ENCODE measurements at regions not wholly inside any gene's neighbourhood (a gene's known extent, or its start where the extent isn't known, plus 50 kb on each side); places are given as distances from the start of the nearest gene placed in this dataset.
A peak's percentile ranks its signal among the peaks of the same experiment; 100 is the strongest.

DNA sequence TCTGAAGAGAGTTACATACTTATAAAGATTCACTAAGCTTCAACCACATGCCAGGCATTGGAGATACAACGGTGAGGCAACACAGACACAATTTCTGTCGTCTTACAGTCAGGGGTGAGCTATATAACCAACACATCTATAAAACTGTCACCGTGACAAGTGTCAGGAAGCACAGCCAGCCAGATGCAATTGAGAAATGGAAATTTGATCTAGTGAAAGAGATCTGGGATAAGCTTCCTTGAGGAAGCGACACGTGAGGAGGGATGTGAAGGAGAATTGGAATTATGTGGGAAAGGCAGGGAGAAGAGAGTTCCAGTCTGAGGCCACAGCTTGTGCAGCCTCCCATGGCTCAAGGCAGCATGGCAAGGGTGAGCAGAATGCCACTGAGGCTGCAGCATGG, 50.9 kb upstream of the ZNF354B start:
- peak in 6 of 11 donors; percentile 13 to 48 (median 33) for DNase-seq (ENCODE audit: extremely low read depth in 1 of 11, low read depth in 9 of 11, low spot score in 4 of 11)

DNA sequence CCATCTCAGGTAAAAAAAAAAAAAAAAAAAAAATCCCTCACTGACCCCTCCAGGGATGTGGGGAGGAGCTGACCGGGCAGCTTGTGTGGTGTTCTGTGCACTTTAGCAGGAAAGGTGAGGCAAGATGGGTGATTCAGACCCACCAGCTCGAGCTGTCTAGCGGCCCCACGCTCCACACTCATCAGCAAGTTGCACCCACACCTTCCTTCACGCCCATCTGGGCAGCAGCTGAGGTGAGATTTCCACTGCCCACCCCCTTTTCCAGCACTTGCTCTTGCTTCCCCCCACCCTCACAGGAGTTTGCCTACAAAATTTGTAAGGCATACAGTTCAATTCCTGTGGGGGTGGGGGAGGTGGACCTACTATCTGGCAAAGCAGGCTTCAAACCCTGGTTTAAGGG, 58.7 kb upstream of the ZNF354B start:
- no peak for DNase-seq (ENCODE audit: extremely low read depth in 1 of 11, low read depth in 9 of 11, low spot score in 4 of 11)

DNA sequence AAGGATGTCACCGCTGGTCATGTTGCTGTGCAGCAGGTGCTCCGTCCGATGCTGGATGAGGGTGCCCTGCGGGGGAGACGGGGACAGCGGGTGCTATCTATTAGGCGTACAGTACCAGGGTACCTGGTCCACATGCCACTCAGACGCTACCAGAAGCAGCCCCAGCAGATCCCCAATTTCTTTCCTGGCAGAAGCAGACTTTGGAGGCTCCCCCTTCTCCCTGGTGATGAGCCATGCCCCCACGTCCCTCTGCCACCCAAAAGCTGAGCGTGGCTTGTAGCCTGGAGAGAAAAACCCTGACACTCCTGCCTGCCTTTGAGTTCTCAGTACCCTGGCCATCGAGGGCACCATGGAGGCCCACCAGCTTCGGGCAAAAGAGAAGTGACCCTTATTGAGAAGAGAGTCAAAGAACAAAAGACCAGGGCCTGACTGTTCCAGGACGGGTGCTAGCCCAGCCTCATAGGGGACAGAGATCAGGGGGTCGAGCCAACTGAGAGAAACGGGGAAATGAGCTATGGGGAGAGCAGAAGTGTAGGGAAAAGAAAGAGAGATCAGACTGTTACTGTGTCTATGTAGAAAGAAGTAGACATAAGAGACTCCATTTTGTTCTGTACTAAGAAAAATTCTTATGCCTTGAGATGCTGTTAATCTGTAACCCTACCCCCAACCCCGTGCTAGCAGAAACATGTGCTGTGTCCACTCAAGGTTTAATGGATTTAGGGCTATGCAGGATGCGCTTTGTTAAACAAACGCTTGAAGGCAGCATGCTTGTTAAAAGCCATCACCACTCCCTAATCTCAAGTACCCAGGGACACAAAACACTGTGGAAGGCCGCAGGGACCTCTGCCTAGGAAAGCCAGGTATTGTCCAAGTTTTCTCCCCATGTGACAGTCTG, 62.0 kb upstream of the ZNF354B start:
- no peak for DNase-seq (ENCODE audit: extremely low read depth in 1 of 11, low read depth in 9 of 11, low spot score in 4 of 11)

DNA sequence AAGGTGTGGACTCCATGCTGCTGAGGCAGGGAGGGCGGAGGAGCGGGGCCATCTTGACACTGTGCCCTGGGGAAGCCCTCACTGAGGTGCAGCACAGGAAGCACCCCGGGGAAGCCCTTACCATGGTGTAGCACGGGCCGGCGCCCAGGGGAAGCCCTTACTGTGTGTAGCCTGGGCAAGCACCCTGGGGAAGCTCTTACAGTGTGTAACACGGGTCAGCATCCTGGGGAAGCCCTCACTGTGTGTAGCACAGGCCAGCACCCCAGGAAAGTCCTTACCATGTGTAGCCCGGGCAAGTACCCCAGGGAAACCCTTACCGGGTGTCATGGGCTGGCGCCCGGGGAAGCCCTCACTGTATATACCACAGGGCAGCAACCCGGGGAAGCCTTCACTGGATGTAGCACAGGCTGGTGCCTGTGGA, 62.6 kb upstream of the ZNF354B start:
- no peak for DNase-seq (ENCODE audit: extremely low read depth in 1 of 11, low read depth in 9 of 11, low spot score in 4 of 11)

DNA sequence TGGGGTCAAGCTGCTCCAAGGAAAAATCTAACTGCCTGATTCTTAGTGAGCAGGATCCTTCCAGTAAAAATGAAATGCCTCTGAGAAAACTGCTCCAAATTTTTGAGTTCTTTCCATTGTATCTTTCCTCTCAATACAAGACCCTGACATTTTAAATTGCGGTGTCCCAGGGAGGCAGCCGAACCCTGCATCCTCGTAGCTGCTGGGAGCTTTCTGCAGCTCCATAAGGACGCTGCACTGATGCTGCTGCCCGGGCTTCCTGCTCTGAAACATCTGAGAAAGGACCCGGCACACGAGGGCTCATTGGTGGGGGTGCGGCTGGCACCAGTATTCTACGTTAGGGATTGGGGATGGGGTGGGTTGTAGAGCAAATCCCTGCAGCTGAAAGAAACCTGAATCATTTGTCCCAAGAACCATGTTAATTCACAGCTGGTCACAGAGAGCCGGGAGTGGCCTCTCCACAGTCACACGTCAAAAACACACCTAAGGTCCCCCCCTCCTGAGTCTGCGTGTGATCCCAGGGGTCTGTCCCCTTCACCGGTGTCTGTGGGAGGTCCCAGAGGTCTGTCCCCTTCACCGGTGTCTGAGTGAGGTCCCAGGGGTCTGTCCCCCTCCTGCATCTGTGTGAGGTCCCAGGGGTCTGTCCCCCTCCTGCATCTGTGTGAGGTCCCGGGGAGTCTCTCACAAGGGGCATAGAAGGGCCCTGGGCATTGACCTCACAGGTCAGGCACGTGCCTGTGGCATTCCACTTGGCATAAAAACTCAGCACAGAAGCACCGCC, 63.4 kb upstream of the ZNF354B start:
- DNase-seq (ENCODE audit: extremely low read depth in 1 of 11, low read depth in 9 of 11, low spot score in 4 of 11): no peak

DNA sequence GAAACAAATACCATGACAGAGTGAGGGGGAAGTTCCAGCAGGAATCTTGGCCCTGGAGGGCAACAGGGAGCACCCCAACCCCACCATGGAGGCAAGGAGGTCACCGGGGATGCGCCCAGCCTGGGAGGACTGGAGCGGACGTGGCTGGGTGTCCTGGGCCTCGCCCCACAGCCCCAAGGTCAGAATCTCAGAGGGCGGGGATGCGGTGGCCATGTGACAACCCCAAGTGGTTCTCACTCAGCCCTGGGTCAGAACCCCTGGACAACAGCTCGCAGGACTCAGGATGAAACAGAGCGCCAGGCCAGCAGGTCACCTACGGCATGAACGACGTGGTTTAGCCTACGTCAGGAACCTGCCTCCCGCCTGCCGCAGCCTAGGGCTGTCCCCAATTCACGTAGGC, 64.0 kb upstream of the ZNF354A start:
- DNase-seq (ENCODE audit: extremely low read depth in 1 of 11, low read depth in 9 of 11, low spot score in 4 of 11): no peak

DNA sequence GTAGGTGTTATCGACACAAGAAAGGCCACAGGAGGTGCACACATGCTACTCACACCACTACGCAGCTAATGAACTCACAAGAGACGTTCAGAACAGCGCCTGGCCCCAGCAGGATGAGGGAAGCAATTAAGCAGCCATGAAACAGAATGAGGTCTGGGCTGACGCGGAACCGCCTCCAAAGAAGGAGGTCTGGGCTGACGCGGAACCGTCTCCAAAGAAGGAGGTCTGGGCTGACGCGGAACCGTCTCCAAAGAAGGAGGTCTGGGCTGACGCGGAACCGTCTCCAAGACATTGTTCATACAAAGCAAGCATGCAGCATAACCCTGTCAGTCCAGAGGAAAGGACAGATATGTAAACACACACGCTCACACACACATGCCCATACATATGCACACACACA, 63.2 kb upstream of the ZNF354A start:
- no peak for DNase-seq (ENCODE audit: extremely low read depth in 1 of 11, low read depth in 9 of 11, low spot score in 4 of 11)

DNA sequence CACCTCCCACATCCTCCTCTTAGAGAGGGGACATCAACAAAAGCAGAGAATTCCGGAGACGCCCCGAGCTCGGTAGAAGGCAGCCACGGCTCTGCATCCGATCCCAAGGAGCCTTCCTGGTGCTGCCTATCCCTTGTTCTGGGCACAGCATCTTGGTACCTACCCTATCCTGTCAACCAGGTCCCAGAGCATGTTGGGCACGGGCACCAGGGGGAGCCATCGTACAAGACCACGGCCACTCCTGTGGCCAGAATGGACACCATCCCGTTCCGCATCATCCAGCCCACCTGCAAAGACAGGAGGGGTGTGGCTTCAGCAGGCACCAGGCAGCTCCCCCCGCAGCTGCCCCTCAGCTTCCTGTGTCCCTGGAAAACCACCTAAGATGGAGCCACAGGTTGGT, 62.7 kb upstream of the ZNF354A start:
- DNase-seq (ENCODE audit: extremely low read depth in 1 of 11, low read depth in 9 of 11, low spot score in 4 of 11): peak in 3 of 11 donors; percentile 17 to 34 (median 21)

DNA sequence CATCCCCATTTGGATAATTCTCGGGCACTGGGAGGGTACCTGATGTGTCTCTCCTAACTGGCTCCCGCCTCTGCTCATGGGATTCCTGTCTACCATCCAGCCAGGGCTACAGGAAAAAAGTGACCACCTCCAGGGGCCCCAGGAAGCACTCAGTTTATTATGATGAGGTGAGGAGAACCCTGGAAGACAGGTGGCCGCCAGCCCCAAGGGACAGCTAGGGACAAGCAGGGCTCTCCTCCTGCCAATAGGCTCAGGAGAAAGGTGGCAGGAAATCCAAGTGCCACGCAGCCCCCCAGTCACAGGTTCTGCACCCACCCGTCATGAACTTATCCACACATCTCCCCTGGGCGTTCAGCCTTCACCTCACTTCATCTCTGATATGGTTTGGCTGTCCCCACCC, 61.5 kb upstream of the ZNF354A start:
- no peak for DNase-seq (ENCODE audit: extremely low read depth in 1 of 11, low read depth in 9 of 11, low spot score in 4 of 11)

DNA sequence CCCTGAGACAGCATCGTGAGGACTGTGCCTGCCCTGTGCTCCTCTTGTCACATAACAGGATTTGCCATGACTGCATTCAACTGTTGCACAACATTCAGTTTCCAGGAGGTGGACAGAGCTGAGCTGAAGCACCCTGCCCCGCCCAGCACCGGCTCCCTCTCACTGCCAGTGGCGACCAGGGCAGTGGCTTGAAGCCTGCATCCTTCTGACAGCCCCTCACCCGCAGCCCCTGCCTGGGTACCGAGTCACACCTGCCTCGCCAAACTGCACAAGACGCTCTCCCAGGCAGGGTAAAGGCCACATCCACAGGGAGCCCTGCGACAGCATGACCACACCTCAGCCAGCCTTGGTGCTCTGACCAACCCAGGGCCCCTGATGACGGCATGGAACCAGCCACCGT, 59.9 kb upstream of the ZNF354A start:
- DNase-seq (ENCODE audit: extremely low read depth in 1 of 11, low read depth in 9 of 11, low spot score in 4 of 11): no peak

DNA sequence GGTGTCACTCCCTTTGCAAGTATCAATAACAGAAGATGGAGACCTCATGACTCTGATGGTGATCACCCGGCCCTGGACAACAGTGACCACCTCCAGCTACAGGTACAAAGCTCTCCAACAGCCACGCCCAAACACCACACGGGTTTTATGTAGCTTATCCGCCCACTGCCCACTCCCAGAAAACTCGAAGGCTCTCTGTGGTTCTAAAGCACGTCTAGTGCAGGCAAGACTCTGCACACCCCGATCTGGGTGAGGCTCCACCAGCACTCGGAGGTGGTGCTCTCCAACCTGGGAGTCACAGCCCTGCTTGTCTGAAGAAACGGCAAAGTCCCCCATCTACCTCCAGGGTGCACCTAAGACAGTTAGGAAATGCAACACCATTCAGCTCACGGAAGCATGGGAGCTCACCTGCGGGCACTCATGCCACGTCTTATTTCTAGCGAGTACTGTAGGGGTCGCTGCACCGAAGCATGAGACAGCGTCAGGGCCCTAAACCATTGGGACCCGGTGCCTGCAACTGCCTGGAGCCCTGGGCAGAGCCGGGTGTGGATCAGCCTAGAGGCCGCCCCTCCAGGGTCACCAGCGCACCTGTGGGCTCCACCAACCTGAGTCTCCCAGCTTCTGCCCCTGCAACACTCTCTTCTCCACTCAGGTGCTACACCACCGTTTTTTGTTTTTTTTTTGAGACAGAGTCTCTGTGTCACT, 58.1 kb upstream of the ZNF354A start:
- DNase-seq (ENCODE audit: extremely low read depth in 1 of 11, low read depth in 9 of 11, low spot score in 4 of 11): no peak

DNA sequence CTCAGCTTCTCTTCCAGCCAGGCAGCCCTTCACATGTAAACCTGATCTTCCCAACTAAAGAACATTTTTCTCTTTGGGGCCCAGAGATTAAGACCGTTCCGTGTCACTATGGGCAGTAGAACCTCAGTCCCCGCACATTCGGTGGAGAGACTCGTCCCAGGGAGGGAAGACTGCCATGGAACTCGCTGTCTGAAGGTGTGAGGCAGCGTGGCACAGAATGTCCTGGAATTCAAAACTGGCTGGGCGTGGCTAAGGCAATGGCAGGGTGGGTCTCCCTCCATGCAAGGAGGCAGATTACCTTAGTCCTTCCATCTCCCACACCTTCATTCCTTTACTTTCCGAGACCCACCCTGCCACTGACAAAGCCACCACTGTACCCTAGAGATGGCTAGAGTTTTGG, 57.4 kb upstream of the ZNF354A start:
- DNase-seq (ENCODE audit: extremely low read depth in 1 of 11, low read depth in 9 of 11, low spot score in 4 of 11): no peak

DNA sequence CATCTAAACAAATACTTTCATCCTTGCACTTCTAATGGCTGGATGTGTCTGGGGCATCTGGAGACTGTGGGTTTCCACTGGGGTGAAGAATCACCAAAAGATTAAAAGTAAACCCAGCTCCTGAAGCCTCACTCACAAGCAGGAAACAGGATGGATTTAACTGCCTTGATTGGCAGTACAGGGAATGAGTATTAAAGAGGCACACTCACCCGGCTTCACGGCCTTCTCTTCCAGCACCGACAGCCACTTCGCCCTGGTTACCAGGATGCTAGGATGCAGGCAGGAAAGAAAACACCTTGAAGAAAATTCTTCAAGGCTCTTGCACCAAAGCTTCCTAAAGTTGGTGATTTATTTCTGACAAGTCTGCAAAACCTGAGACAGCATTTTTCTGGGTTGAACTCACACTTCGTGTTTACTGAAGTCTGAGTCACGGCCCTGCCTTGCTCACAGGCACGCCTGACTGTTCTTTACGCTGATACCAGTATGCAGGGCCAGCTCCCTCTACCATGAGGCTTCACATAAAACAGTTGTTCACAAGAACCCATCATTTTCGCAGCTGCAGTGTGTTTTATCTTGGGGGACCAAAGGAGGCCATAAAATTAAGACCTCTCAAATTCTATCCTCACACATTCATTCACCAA, 56.5 kb upstream of the ZNF354A start:
- peak in 7 of 11 donors; percentile 26 to 61 (median 53) for DNase-seq (ENCODE audit: extremely low read depth in 1 of 11, low read depth in 9 of 11, low spot score in 4 of 11)

DNA sequence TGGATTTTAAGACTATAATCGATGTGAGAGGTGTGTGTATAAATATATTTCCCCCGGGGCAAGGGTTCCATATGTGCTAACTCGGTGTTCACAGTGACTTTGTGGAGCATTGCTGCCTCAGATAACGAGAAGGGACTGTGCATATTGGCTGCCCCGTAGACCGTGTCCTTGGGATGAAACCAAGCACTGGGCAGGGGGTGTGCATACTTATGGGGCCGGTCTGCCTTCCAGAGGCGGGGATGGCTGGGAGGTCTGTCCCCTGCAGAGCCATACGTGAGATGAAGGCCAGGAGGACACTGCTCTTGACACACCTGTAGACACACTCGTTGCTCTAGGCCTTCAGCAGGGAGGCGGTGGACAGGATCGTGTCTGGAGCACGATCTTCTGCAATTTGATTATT, 56.0 kb upstream of the ZNF354A start:
- no peak for DNase-seq (ENCODE audit: extremely low read depth in 1 of 11, low read depth in 9 of 11, low spot score in 4 of 11)

DNA sequence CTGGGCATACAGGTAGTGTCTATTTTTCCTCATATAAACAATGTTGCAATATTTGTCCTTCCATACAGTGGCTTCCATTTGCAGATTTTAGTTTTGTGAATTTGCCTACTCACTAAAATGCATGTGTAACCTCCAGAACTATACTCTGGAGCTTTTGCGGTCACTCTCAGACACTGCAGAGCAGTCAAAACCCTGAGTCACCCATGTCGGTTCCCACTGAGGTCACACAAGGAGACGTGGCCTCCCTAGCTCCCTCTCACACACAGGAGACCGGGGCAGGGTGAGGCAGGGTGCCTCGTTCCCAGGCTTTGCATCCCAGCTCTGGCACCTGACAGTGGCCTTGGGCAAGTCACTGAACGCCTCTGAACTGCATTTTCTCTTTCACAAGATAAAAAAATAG, 55.5 kb upstream of the ZNF354A start:
- no peak for DNase-seq (ENCODE audit: extremely low read depth in 1 of 11, low read depth in 9 of 11, low spot score in 4 of 11)

DNA sequence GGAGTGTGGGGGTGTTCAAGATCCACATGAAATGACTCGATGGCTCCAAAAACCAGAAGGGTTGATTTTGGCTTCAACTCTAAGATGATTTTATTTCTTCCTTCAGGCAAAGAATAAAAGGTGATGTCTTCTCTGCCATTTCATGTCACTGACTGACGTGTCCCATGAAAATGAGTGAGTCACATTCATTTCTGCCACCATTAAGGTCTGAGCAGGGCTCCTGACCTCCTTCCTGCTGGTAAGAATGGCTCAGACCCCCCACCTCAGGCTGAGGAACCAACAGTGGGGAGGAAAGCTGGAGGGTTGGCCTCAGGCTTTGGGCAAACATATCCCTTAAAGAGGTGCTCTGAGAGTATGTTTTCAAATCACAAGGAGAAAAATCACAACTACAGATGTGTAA, 53.9 kb upstream of the ZNF354A start:
- DNase-seq (ENCODE audit: extremely low read depth in 1 of 11, low read depth in 9 of 11, low spot score in 4 of 11): no peak

DNA sequence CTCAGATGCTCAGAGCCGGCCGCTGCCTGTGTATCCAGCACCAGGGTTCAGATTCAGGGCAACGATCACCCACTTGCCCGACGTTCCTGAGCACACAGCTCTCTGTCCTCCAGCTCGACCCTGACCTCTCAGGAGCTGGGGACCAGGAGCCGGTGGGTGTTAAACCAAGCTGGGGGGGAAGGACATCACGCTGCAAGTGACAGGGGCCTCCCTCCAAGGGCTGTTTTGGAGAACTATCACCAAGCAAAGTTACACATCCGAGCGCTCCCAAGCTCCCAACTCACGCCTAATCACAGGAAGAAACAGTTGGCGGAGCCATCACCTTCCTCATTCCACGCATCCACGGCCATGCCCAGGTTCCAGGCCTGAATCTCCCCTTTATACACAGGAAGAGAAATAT, 51.5 kb upstream of the ZNF354A start:
- DNase-seq (ENCODE audit: extremely low read depth in 1 of 11, low read depth in 9 of 11, low spot score in 4 of 11): no peak

DNA sequence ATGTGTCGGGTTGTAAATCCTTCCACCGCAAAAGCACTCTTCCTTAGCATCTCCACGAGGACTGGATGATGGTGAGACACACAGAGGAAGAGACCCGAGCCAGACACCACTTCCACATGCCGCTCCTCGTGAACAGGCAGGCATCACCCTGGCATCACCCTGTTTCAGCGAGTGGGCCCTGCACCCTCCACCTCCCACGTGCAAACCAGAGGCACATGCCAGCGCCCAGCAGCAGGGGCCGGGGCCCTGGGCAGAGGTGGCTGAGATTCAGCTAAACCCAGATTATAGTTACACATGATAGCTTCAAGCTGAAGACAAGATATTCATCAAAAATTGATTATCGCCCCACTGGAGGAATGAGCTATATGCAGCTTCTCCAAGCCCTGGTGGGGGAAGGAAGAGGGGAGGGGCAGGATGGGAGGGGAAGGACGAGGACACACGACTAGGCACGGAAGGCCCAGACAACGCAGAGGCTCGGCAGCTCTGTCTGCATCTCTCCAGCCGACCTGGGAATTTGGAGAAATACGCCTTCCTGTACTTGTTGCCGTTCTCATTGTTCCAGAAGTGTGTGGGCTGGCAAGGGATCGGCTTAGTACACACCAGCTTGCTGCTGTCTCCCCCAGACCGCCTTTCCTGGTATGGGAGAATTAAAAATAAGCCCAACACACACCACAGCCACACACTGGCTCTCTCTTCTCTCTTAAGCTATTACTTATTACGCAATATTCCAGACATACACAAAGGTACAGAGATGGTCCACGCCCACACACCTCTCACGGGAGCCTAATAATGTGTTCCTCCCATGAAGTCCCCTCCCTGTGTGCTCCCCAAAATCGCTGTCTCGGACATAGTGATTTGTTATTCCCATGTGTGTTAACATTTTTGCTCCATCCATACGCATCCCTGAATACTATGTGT, 50.4 kb upstream of the ZNF354A start:
- no peak for DNase-seq (ENCODE audit: extremely low read depth in 1 of 11, low read depth in 9 of 11, low spot score in 4 of 11)

Measured in renal cortex interstitium (tissue), 11 donors.